OCI-LY3 (cell line): ENCODE measurements at regions not wholly inside any gene's neighbourhood (a gene's known extent, or its start where the extent isn't known, plus 50 kb on each side); places are given as distances from the start of the nearest gene placed in this dataset.

Experiments used
- EZH2phosphoT487 ChIP-seq: fragments of 200-600 bp; shearing (Covaris generic); IDR thresholded peaks from 2 replicates; pipeline ENCODE4 v1.6.1; 2018; ENCODE audit warnings: antibody characterized with exemption, mixed run types, low read depth
- TF ChIP-seq, protein P1 (sequence below): fragments of 200-600, 300-600 bp; sonication (generic); IDR thresholded peaks from 2 replicates; pipeline ENCODE4 v1.5.1; 2014; ENCODE audit warnings: antibody characterized with exemption, low read length, low read depth

DNA sequence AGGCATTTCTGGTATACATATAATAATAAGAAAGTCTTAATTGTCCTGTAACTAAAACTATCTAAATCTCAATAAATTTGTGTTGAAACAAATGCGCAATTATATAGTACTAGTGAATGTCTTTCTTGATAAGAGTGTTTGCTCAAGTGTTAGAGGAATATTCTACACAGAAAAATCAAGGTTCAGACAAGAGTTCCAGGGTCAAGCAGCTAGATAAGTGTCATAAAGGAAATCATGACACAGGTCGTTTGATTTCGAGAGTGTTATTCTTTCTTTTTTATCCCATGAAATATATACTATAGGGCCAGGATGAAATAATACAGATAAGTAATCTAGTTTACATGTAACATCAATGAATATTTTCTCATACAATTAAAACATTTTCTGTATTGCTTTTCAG, 366.1 kb downstream of the UTRN start:
- TF ChIP-seq, protein P1, sequence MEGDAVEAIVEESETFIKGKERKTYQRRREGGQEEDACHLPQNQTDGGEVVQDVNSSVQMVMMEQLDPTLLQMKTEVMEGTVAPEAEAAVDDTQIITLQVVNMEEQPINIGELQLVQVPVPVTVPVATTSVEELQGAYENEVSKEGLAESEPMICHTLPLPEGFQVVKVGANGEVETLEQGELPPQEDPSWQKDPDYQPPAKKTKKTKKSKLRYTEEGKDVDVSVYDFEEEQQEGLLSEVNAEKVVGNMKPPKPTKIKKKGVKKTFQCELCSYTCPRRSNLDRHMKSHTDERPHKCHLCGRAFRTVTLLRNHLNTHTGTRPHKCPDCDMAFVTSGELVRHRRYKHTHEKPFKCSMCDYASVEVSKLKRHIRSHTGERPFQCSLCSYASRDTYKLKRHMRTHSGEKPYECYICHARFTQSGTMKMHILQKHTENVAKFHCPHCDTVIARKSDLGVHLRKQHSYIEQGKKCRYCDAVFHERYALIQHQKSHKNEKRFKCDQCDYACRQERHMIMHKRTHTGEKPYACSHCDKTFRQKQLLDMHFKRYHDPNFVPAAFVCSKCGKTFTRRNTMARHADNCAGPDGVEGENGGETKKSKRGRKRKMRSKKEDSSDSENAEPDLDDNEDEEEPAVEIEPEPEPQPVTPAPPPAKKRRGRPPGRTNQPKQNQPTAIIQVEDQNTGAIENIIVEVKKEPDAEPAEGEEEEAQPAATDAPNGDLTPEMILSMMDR, result no peak
- no peak for TF ChIP-seq EZH2phosphoT487
